Transverse colon (tissue), 3 donors: ENCODE measurements at regions not wholly inside any gene's neighbourhood (a gene's known extent, or its start where the extent isn't known, plus 50 kb on each side); places are given as distances from the start of the nearest gene placed in this dataset.

Source experiments
- CTCF ChIP-seq, 5 experiments: fragments of 200-600 bp in 3 of 5; fragments of 450-650 bp in 2 of 5; sonication (generic) in 3 of 5; IDR thresholded peaks; 1 replicate in 2 of 5; 2 replicates in 3 of 5; pipeline ENCODE4 v1.5.1; 2016 to 2017; ENCODE audit warnings: antibody characterized with exemption in 5 of 5, inconsistent platforms in 3 of 5, mild to moderate bottlenecking in 2 of 5, moderate library complexity in 1 of 5
- POLR2A ChIP-seq: fragments of 450-650 bp; IDR thresholded peaks from one replicate; pipeline ENCODE4 v1.6.1; 2016; ENCODE audit warnings: antibody characterized with exemption, mild to moderate bottlenecking, moderate library complexity

- TF ChIP-seq CTCF (IDR thresholded peaks at IDR 0.05) = no peak
- TF ChIP-seq POLR2A = no peak
Observed at GRCh38 chr4:174404677-174405076, 117.6 kb downstream of the HPGD start.
